HL-60 (cell line): ENCODE measurements at regions not wholly inside any gene's neighbourhood (a gene's known extent, or its start where the extent isn't known, plus 50 kb on each side); places are given as distances from the start of the nearest gene placed in this dataset.

Experiments
- CTCF ChIP-seq: IDR thresholded peaks from one replicate; pipeline ENCODE4 v1.5.1; 2011; ENCODE audit warnings: low read length, control low read depth, inconsistent platforms; ENCODE audit not compliant: insufficient read depth
- POLR2AphosphoS5 ChIP-seq: IDR thresholded peaks from 2 replicates; pipeline ENCODE4 v1.6.1; 2012; ENCODE audit warnings: low read depth
- SPI1 ChIP-seq: IDR thresholded peaks from 2 replicates; pipeline ENCODE4 v1.6.1; 2012; ENCODE audit warnings: low read depth, mild to moderate bottlenecking, borderline replicate concordance

DNA sequence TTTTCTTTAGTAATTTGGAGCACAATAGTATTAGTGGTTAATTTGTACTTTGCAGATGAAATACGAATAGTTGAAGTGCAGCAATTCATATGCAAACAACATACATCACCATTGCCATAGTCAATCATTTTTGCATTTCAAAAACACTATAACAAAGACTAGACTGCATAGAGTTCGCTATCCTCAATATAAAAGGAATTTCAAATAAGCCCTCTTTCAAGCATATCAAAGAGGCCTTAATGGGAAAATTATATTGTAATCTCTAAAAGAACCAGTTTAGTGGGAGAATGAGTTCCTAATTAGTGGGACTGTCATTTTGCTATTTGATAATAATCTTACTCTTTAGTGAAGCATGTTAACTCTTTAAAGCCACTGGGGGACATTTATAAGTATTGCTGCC lies 2302.3 kb upstream of the C9orf72 start:
- TF ChIP-seq CTCF (no peak), POLR2AphosphoS5 (no peak), SPI1 (no peak)
